ENCODE measurements at regions not wholly inside any gene's neighbourhood (a gene's known extent, or its start where the extent isn't known, plus 50 kb on each side); places are given as distances from the start of the nearest gene placed in this dataset.

GRCh38 chr7:25503306-25503705 lies 275.0 kb upstream of the NPVF start:
- TF ChIP-seq FOSL2 (IDR thresholded peaks at IDR 0.05) (no peak), FOSL2 (CRISPR knock-in tag; IDR thresholded peaks at IDR 0.05) (no peak), KDM1A (IDR thresholded peaks at IDR 0.05; ENCODE audit: low read depth) (no peak), EP300 (IDR thresholded peaks at IDR 0.05) (no peak), USF2 (IDR thresholded peaks at IDR 0.05) (no peak), CHD4 (IDR thresholded peaks at IDR 0.05; ENCODE audit: borderline replicate concordance) (no peak), JUNB (IDR thresholded peaks at IDR 0.05) (no peak), POLR2A (IDR thresholded peaks at IDR 0.05; ENCODE audit: low read length) (no peak), RFX5 (IDR thresholded peaks at IDR 0.05) (no peak), CTCF (IDR thresholded peaks at IDR 0.05) (no peak), PBX3 (IDR thresholded peaks at IDR 0.05) (no peak), FOXS1 (CRISPR knock-in tag; IDR thresholded peaks at IDR 0.05) (no peak), REST (IDR thresholded peaks at IDR 0.05) (no peak)

All from A549 (cell line).